Stomach (tissue), 8 donors: ENCODE measurements at regions not wholly inside any gene's neighbourhood (a gene's known extent, or its start where the extent isn't known, plus 50 kb on each side); places are given as distances from the start of the nearest gene placed in this dataset.

Experiments used
- DNase-seq, 2 donors: peaks; one replicate each; pipeline versions ENCODE4 v3.0.0 to v3.0.0-alpha.2; 2013 to 2019
- H3K27ac ChIP-seq, 5 donors: fragments of 200-600 bp in 4 of 5; sonication (generic) in 4 of 5; one replicate each; pipeline ENCODE4 v1.5.1; 2013 to 2019; ENCODE audit warnings: mild to moderate bottlenecking in 1 of 5, moderate library complexity in 1 of 5
- H3K27me3 ChIP-seq, 3 donors: fragments of 200-600 bp; sonication (generic); one replicate each; pipeline ENCODE4 v1.5.1; 2017 to 2019; ENCODE audit warnings: mixed run types in 1 of 3
- H3K36me3 ChIP-seq, 4 donors: fragments of 200-600 bp; sonication (generic); 1 replicate in 3 of 4; 2 replicates in 1 of 4; pipeline ENCODE4 v1.5.1; 2016 to 2019
- H3K4me1 ChIP-seq, 4 donors: fragments of 200-600 bp; sonication (generic); one replicate each; pipeline ENCODE4 v1.5.1; 2016 to 2019
- H3K4me3 ChIP-seq, 4 donors: fragments of 200-600 bp; sonication (generic) in 3 of 4; one replicate each; pipeline ENCODE4 v1.5.1; 2016 to 2019; ENCODE audit warnings: mild to moderate bottlenecking in 1 of 4
- H3K9me3 ChIP-seq, 4 donors: fragments of 200-600 bp; sonication (generic); one replicate each; pipeline ENCODE4 v1.5.1; 2016 to 2019
- CTCF ChIP-seq, 7 experiments: fragments of 450-650 bp in 4 of 7; fragments of 200-600 bp in 3 of 7; sonication (generic) in 3 of 7; IDR thresholded peaks; one replicate each; pipeline ENCODE4 v1.5.1; 2016 to 2019; ENCODE audit warnings: antibody characterized with exemption in 7 of 7, control low read depth in 2 of 7, mild to moderate bottlenecking in 1 of 7
- EP300 ChIP-seq: sonication (generic); formaldehyde crosslinking; IDR thresholded peaks from one replicate; pipeline ENCODE4 v1.6.1; 2017; ENCODE audit warnings: antibody characterized with exemption
- POLR2A ChIP-seq, 4 donors: fragments of 450-650 bp; IDR thresholded peaks; one replicate each; pipeline ENCODE4 v1.6.1; 2016; ENCODE audit warnings: antibody characterized with exemption in 4 of 4, control low read depth in 2 of 4, mild to moderate bottlenecking in 1 of 4, moderate library complexity in 1 of 4
- POLR2AphosphoS5 ChIP-seq, 3 donors: sonication (generic); formaldehyde crosslinking; IDR thresholded peaks; one replicate each; pipeline ENCODE4 v1.6.1; 2016; ENCODE audit warnings: antibody characterized with exemption in 3 of 3
- WGBS, 5 donors: extraction: QIAGEN DNeasy Blood & Tissue Kit in 3 of 5; methylation state at CpG; one replicate each; pipeline versions ENCODE4 v1.1.5 to v1.1.7; 2013 to 2018; 5-methylcytosine and 5-hydroxymethylcytosine counted together
- intact Hi-C: fragments of 100-400 bp; cut with DNase I; formaldehyde crosslinking; loops from one replicate; pipeline ENCODE4 v1.15.1; 2023; ENCODE audit warnings: low total_unique reads
- donor health status: healthy with polysubstance abuse.
- donor health status: Bipolar disorder and iron deficiency.
- donor health status: healthy.

- no peaks in the 10 kb centered on the region for H3K27me3 ChIP-seq
Measured at GRCh38 chr1:87524021-87524754, 195.5 kb downstream of the LMO4 start.

GRCh38 chr1:87528754-87529517 lies 200.3 kb downstream of the LMO4 start:
- Histone ChIP-seq H3K36me3 (no peaks in the 10 kb centered on the region), H3K27me3 (no peaks in the 10 kb centered on the region), H3K4me1 (peaks cover 0 to 8% (median 3%) of the 10 kb centered on the region in 4 donors), H3K9me3 (peaks cover 0 to 8% (median 0%) of the 10 kb centered on the region in 4 donors), H3K4me3 (no peak overlapping the region), H3K27ac (no peak overlapping the region)
- no peak for TF ChIP-seq EP300
- no peak for TF ChIP-seq CTCF (IDR thresholded peaks at IDR 0.05)
- intact Hi-C loops: no loop called here
- DNase-seq: no peak
- 94 to 97% (median 95%) methylated on average over 18 to 33 of the region's 33 CpGs for WGBS, 5 donors

More at GRCh38 chr1:87524021-87524754, 195.5 kb downstream of the LMO4 start:
- peak in 1 of 2 donors; percentile 53 for DNase-seq
- WGBS, 5 donors: 54 to 77% (median 68%) methylated on average over 14 of the region's 14 CpGs
- intact Hi-C loops: no loop called here
- TF ChIP-seq EP300 (no peak), POLR2A (IDR thresholded peaks at IDR 0.05) (no peak), POLR2AphosphoS5 (IDR thresholded peaks at IDR 0.05) (no peak), CTCF (IDR thresholded peaks at IDR 0.05) (no peak)
- Histone ChIP-seq H3K4me1 (peaks cover 0 to 20% (median 7%) of the 10 kb centered on the region in 4 donors), H3K36me3 (no peaks in the 10 kb centered on the region), H3K9me3 (no peaks in the 10 kb centered on the region), H3K4me3 (no peak overlapping the region), H3K27ac (peak overlapping the region in 4 of 5 donors; percentile 11 to 46 (median 25))

- Histone ChIP-seq H3K9me3 (peaks cover 0 to 8% (median 0%) of the 10 kb centered on the region in 4 donors), H3K36me3 (no peaks in the 10 kb centered on the region), H3K27ac (no peak overlapping the region), H3K4me1 (no peaks in the 10 kb centered on the region), H3K4me3 (no peak overlapping the region), H3K27me3 (no peaks in the 10 kb centered on the region)
- TF ChIP-seq EP300 (no peak), POLR2AphosphoS5 (IDR thresholded peaks at IDR 0.05) (no peak)
- no peak for DNase-seq
- intact Hi-C loops: no loop called here
- WGBS, 5 donors: 65 to 86% (median 76%) methylated on average over 7 of the region's 7 CpGs
Measured at GRCh38 chr1:87530042-87530807, 201.5 kb downstream of the LMO4 start.

GRCh38 chr1:87535551-87535950 lies 206.9 kb downstream of the LMO4 start:
- no peaks in the 10 kb centered on the region for H3K27me3 ChIP-seq
- no peaks in the 10 kb centered on the region for H3K36me3 ChIP-seq
- WGBS, 5 donors: 16 to 57% (median 23%) methylated on average over 1 of the region's 1 CpG
- no peak for DNase-seq
- H3K27ac ChIP-seq: no peak overlapping the region
- intact Hi-C loops: no loop called here
- no peak overlapping the region for H3K4me3 ChIP-seq
- peaks cover 0 to 8% (median 0%) of the 10 kb centered on the region in 4 donors for H3K9me3 ChIP-seq
- no peaks in the 10 kb centered on the region for H3K4me1 ChIP-seq
- TF ChIP-seq EP300 (no peak), POLR2AphosphoS5 (IDR thresholded peaks at IDR 0.05) (no peak), CTCF (IDR thresholded peaks at IDR 0.05) (no peak), POLR2A (IDR thresholded peaks at IDR 0.05) (no peak)
